ENCODE measurements at regions not wholly inside any gene's neighbourhood (a gene's known extent, or its start where the extent isn't known, plus 50 kb on each side); places are given as distances from the start of the nearest gene placed in this dataset.

GRCh38 chr2:122139739-122140420, 384.4 kb downstream of the TSN start:
- no peak for TF ChIP-seq CTCF (conservative IDR thresholded peaks at IDR 0.05)
- TF ChIP-seq EZH2 (IDR thresholded peaks at IDR 0.05; ENCODE audit: low read depth) = no peak

All from PC-9 (cell line).